ENCODE measurements at regions not wholly inside any gene's neighbourhood (a gene's known extent, or its start where the extent isn't known, plus 50 kb on each side); places are given as distances from the start of the nearest gene placed in this dataset.

GRCh38 chr11:28879869-28880268, 771.7 kb downstream of the METTL15 start (continued):
- TF ChIP-seq ZNF157 (tag by site-specific recombination; IDR thresholded peaks at IDR 0.05): no peak
- TF ChIP-seq ZNF658 (tag by site-specific recombination; IDR thresholded peaks at IDR 0.05): no peak
- no peak for TF ChIP-seq PRDM1 (tag by site-specific recombination; IDR thresholded peaks at IDR 0.05)

GRCh38 chr11:28878025-28878424, 769.8 kb downstream of the METTL15 start:
- CTCF ChIA-PET: no interaction called here
- Histone ChIP-seq H3K36me3 (ENCODE audit: control insufficient read depth in 2 of 2, insufficient read depth in 1 of 2, low read length in 2 of 2) (no peaks in the 10 kb centered on the region), H3K4me1 (ENCODE audit: control insufficient read depth, insufficient read depth, low read length) (no peaks in the 10 kb centered on the region), H3K4me3 (ENCODE audit: low read depth, low read length) (no peak overlapping the region), H3K27ac (ENCODE audit: extremely low read depth, low read depth, low read length) (no peak overlapping the region), H3K9me3 (ENCODE audit: control insufficient read depth, insufficient read depth, low read depth, low read length) (no peaks in the 10 kb centered on the region)
- POLR2A ChIA-PET: no interaction called here
- no peak for TF ChIP-seq ZNF488 (tag by site-specific recombination; IDR thresholded peaks at IDR 0.05)
- no peak for TF ChIP-seq ZNF19 (tag by site-specific recombination; IDR thresholded peaks at IDR 0.05; ENCODE audit: low read depth)
- TF ChIP-seq ZNF23 (tag by site-specific recombination; IDR thresholded peaks at IDR 0.05; ENCODE audit: borderline replicate concordance): no peak
- no peak for TF ChIP-seq GFI1B (tag by site-specific recombination; IDR thresholded peaks at IDR 0.05)
- no peak for TF ChIP-seq ATF2 (tag by site-specific recombination; IDR thresholded peaks at IDR 0.05; ENCODE audit: low read depth)
- TF ChIP-seq ZNF626 (tag by site-specific recombination; IDR thresholded peaks at IDR 0.05): no peak
- no peak for TF ChIP-seq MZF1 (tag by site-specific recombination; IDR thresholded peaks at IDR 0.05; ENCODE audit: borderline replicate concordance)
- no peak for TF ChIP-seq ZNF266 (tag by site-specific recombination; IDR thresholded peaks at IDR 0.05; ENCODE audit: low read depth)

GRCh38 chr11:28877340-28877739, 769.2 kb downstream of the METTL15 start:
- H3K4me3 ChIP-seq (ENCODE audit: low read depth, low read length): no peak overlapping the region
- TF ChIP-seq ZBTB44 (tag by site-specific recombination; IDR thresholded peaks at IDR 0.05) (no peak), ZNF341 (tag by site-specific recombination; IDR thresholded peaks at IDR 0.05; ENCODE audit: low read depth) (no peak), HOXC10 (CRISPR knock-in tag; IDR thresholded peaks at IDR 0.05) (no peak), ZNF623 (tag by site-specific recombination; IDR thresholded peaks at IDR 0.05) (no peak), ZNF221 (tag by site-specific recombination; IDR thresholded peaks at IDR 0.05; ENCODE audit: borderline replicate concordance) (no peak), BCL11B (tag by site-specific recombination; IDR thresholded peaks at IDR 0.05; ENCODE audit: low read depth) (no peak), ZNF138 (tag by site-specific recombination; IDR thresholded peaks at IDR 0.05; ENCODE audit: borderline replicate concordance) (no peak), ZNF391 (tag by site-specific recombination; IDR thresholded peaks at IDR 0.05; ENCODE audit: borderline replicate concordance, low read depth) (no peak), PATZ1 (tag by site-specific recombination; IDR thresholded peaks at IDR 0.05) (no peak), ZNF426 (tag by site-specific recombination; IDR thresholded peaks at IDR 0.05) (no peak), SP2 (tag by site-specific recombination; IDR thresholded peaks at IDR 0.05) (no peak), ZNF157 (tag by site-specific recombination; IDR thresholded peaks at IDR 0.05) (no peak), ZNF239 (tag by site-specific recombination; IDR thresholded peaks at IDR 0.05) (no peak), ZNF843 (tag by site-specific recombination; IDR thresholded peaks at IDR 0.05) (no peak)
- H3K9me3 ChIP-seq (ENCODE audit: control insufficient read depth, insufficient read depth, low read depth, low read length): no peaks in the 10 kb centered on the region
- ChIA-PET POLR2A (no interaction called here), CTCF (interaction anchor here (1.0 kb wide), 1 partner anchor 282 kb away, joined by 5 read pairs; no protein-coding TSS in a partner anchor)
- no peaks in the 10 kb centered on the region for H3K4me1 ChIP-seq (ENCODE audit: control insufficient read depth, insufficient read depth, low read length)
- H3K27ac ChIP-seq (ENCODE audit: extremely low read depth, low read depth, low read length): no peak overlapping the region
- no peaks in the 10 kb centered on the region for H3K36me3 ChIP-seq (ENCODE audit: control insufficient read depth in 2 of 2, insufficient read depth in 1 of 2, low read length in 2 of 2)
